Mesothelial cell of epicardium (in vitro differentiated cells): ENCODE measurements at regions not wholly inside any gene's neighbourhood (a gene's known extent, or its start where the extent isn't known, plus 50 kb on each side); places are given as distances from the start of the nearest gene placed in this dataset.

Source experiments
- DNase-seq, 2 experiments: peaks; one replicate each; pipeline ENCODE4 v3.0.0; 2021; ENCODE audit warnings: low spot score in 2 of 2; ENCODE audit not compliant: unreplicated experiment in 2 of 2
- H3K27ac Mint-ChIP-seq: 2 replicates; pipeline ENCODE4 v1.8.0; 2021; ENCODE audit warnings: mixed read lengths
- H3K27me3 Mint-ChIP-seq: 2 replicates; pipeline ENCODE4 v1.8.0; 2021; ENCODE audit warnings: low read depth, mixed read lengths
- H3K36me3 Mint-ChIP-seq: 2 replicates; pipeline ENCODE4 v1.8.0; 2021; ENCODE audit warnings: mixed read lengths
- H3K4me1 Mint-ChIP-seq: 2 replicates; pipeline ENCODE4 v1.8.0; 2021; ENCODE audit warnings: mixed read lengths
- H3K4me3 Mint-ChIP-seq: 2 replicates; pipeline ENCODE4 v1.8.0; 2021; ENCODE audit warnings: mild to moderate bottlenecking, moderate library complexity, mixed read lengths
- H3K9me3 Mint-ChIP-seq: 2 replicates; pipeline ENCODE4 v1.8.0; 2021; ENCODE audit warnings: mixed read lengths
- TF ChIP-seq, protein P1 (sequence below): fragments of 200-600 bp; sonication (generic); IDR thresholded peaks from one replicate; pipeline ENCODE4 v1.5.0; 2021; ENCODE audit warnings: antibody characterized with exemption; ENCODE audit not compliant: unreplicated experiment

DNA sequence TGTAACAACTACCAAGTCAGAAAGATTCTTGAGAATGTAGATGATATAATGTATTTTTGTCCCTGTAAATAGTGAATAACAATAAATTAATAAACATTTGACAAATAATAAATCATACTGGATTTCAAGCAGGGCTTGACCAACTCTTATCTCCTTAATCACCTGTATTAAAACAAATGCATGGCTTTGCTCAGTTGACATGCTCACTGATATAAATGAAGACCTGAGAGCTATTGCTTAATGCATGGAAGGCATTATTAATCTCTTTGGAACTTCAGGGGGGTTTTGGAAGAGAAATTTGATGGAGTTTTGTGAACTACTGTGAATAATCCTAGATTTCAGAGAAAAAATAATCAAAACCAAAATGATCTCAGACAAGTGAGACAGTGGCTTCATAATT lies 1420.4 kb upstream of the TENM4 start:
- Mint-ChIP-seq H3K4me1 (peaks cover 27% of the 10 kb centered on the region), H3K9me3 (peaks cover 9% of the 10 kb centered on the region), H3K36me3 (no peaks in the 10 kb centered on the region), H3K27ac (peak overlapping the region; percentile 63), H3K4me3 (no peak overlapping the region), H3K27me3 (no peaks in the 10 kb centered on the region)
- TF ChIP-seq, protein P1, sequence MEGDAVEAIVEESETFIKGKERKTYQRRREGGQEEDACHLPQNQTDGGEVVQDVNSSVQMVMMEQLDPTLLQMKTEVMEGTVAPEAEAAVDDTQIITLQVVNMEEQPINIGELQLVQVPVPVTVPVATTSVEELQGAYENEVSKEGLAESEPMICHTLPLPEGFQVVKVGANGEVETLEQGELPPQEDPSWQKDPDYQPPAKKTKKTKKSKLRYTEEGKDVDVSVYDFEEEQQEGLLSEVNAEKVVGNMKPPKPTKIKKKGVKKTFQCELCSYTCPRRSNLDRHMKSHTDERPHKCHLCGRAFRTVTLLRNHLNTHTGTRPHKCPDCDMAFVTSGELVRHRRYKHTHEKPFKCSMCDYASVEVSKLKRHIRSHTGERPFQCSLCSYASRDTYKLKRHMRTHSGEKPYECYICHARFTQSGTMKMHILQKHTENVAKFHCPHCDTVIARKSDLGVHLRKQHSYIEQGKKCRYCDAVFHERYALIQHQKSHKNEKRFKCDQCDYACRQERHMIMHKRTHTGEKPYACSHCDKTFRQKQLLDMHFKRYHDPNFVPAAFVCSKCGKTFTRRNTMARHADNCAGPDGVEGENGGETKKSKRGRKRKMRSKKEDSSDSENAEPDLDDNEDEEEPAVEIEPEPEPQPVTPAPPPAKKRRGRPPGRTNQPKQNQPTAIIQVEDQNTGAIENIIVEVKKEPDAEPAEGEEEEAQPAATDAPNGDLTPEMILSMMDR, result no peak
- no peak for DNase-seq

DNA sequence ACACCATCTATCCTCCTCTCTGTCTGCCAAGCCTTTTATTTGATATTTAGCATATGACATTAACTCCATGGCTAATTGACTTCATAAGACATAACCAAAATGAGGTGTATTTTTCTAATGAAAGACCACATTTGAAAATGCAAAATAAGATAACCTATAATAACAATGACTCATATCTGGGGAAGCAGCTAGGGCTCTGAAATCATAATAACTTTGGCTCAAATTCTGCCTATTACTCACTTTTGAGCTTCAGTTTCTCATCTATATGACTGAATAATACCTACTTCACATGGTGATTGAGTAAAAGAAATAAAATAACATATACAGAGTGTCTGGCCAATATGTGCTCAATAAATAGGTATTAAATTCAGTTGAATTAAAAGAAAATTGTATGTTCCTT lies 1419.8 kb upstream of the TENM4 start:
- Mint-ChIP-seq H3K4me3 (no peak overlapping the region), H3K27me3 (no peaks in the 10 kb centered on the region), H3K27ac (peak overlapping the region; percentile 47), H3K36me3 (no peaks in the 10 kb centered on the region), H3K4me1 (peaks cover 30% of the 10 kb centered on the region), H3K9me3 (peaks cover 9% of the 10 kb centered on the region)
- DNase-seq, result no peak
- TF ChIP-seq, protein P1, result no peak

DNA sequence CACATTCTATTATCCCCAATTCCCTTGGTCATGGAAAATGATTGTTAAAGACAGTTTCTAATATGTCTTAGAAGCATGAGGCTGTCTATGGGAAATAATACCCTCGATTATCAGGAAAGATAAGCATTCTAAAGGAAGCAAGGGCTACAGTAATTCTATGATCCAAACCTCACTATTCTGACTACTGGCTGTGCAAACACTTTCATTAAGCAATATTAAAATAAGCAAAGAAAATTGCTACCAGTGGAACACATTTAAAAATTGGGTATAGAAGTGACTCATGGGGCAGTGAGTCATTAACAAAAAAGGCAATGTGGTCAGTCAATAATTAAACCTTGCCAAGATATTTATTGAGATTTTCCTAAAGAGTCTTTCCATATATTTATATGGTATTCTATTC lies 1415.2 kb upstream of the TENM4 start:
- Mint-ChIP-seq H3K27ac (no peak overlapping the region), H3K27me3 (no peaks in the 10 kb centered on the region), H3K36me3 (no peaks in the 10 kb centered on the region), H3K4me3 (no peak overlapping the region), H3K4me1 (peaks cover 21% of the 10 kb centered on the region), H3K9me3 (peaks cover 5% of the 10 kb centered on the region)
- TF ChIP-seq, protein P1, result no peak
- no peak for DNase-seq

DNA sequence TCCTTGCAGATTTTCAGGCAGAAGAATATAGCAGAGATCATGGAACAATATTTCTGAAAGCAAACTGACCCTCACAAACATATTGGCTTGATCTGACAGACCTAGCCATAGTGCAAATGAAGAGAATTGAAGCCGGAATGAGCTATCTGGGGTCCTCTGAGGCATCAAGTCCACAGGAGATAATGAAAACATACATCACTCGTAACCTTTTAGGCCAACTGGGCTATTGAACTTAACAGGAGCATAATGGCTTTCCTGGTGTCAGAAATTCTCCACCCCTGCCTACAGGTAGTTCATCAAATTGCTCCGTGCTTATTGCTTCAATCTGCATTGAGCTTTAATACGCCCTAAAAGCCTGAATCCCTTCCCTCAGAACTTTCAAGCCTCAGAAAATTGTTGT lies 1414.6 kb upstream of the TENM4 start:
- no peaks in the 10 kb centered on the region for H3K27me3 Mint-ChIP-seq

DNA sequence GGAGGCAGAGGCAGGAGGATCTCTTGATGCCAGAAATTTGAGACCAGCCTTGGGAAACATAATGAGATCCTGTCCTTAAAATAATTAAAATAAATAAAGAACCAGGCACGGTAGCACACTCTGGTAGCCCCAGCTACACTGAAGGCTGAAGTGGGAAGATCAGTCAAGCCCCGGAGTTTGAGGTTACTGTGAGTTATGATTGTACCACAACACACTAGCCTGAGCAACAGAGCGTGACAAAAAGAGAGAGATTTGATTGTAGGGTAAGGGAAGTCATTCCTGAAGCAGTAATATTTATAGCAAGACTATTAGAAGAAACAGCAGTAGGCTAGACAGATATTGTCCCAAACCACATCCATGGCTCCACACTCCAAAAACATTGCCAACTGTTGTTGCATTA lies 1408.4 kb upstream of the TENM4 start:
- Mint-ChIP-seq H3K27me3 (no peaks in the 10 kb centered on the region), H3K4me3 (no peak overlapping the region), H3K36me3 (no peaks in the 10 kb centered on the region), H3K27ac (no peak overlapping the region), H3K9me3 (no peaks in the 10 kb centered on the region), H3K4me1 (peaks cover 11% of the 10 kb centered on the region)
- DNase-seq, result no peak
- TF ChIP-seq, protein P1, result no peak

More for the DNA sequence above, 1414.6 kb upstream of the TENM4 start:
- Mint-ChIP-seq H3K4me3 (no peak overlapping the region), H3K36me3 (no peaks in the 10 kb centered on the region), H3K4me1 (peaks cover 15% of the 10 kb centered on the region), H3K27ac (no peak overlapping the region), H3K9me3 (peaks cover 5% of the 10 kb centered on the region)
- no peak for DNase-seq
- TF ChIP-seq, protein P1, result no peak

DNA sequence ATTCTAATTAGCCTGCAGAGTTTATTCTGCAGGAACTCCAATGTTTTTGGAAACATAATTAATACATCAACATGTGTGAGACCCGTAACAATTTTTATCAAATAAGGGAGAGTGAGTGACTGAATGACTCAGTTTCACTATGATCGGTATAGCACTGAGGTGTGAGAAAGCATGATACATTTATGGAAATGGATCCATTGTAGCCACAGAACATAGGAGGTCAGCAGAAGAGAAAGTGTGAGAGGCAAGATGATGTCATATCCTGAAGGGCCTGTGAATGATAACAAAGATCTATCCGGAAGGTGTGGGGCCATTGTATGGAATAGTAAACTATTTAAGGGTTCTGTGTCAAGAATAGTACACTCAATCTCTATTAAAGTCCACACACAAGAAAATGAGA lies 1406.1 kb upstream of the TENM4 start:
- no peak for DNase-seq
- H3K4me1 Mint-ChIP-seq, result peaks cover 27% of the 10 kb centered on the region
- H3K4me3 Mint-ChIP-seq, result no peak overlapping the region
- H3K9me3 Mint-ChIP-seq, result no peaks in the 10 kb centered on the region
- H3K27ac Mint-ChIP-seq, result no peak overlapping the region
- no peaks in the 10 kb centered on the region for H3K27me3 Mint-ChIP-seq
- TF ChIP-seq, protein P1, result no peak
- H3K36me3 Mint-ChIP-seq, result no peaks in the 10 kb centered on the region
